HepG2 (cell line): ENCODE measurements at regions not wholly inside any gene's neighbourhood (a gene's known extent, or its start where the extent isn't known, plus 50 kb on each side); places are given as distances from the start of the nearest gene placed in this dataset.

Experiments
- ATAC-seq: fragments of 200-7000 bp; cut with Tn5 transposase; 3 replicates; pipeline ENCODE4 v1.9.1; 2020; ENCODE audit warnings: mild to moderate bottlenecking, moderate library complexity
- BruUV-seq: library from RNA; stranded (reverse); fragments of 400-500 nt; replicated peaks from 2 replicates; lab custom pipeline; 2021; lab: Mats Ljungman, UMichigan
- CTCF ChIA-PET: fragments of 300-600 bp; formaldehyde crosslinking; extraction: SDS; loops from one replicate; lab custom pipeline; 2021; ENCODE audit warnings: low total read pairs, inconsistent platforms, low intra/inter-chr PET ratio; lab: Yijun Ruan, JAX
- POLR2A ChIA-PET: fragments of 350-600 bp; sonication (Branson Sonifier 250); formaldehyde crosslinking; loops from one replicate; lab custom pipeline; 2020; ENCODE audit warnings: antibody characterized with exemption, inconsistent platforms; lab: Yijun Ruan, JAX
- DNase-seq: peaks from one replicate; pipeline ENCODE4 v3.0.0-alpha.2; 2015; ENCODE audit warnings: low spot score
- FAIRE-seq: peaks from 3 replicates; lab custom pipeline; 2011; peaks lifted over from hg19 to GRCh38; lab: Jason Lieb, UNC
- H2AFZ ChIP-seq: one replicate; pipeline ENCODE4 v1.6.1; 2011; ENCODE audit warnings: low read length, inconsistent platforms
- H3K27ac ChIP-seq: fragments of 300-600 bp; 3 replicates; pipeline ENCODE4 v1.8.0; 2011; ENCODE audit warnings: mixed run types, mild to moderate bottlenecking, mixed read lengths, low read length, inconsistent platforms; ENCODE audit not compliant: insufficient read depth; ENCODE audit errors: extremely low read length
- H3K27me3 ChIP-seq, 2 experiments: fragments of 200-600 bp in 1 of 2; 2 replicates in 1 of 2; 3 replicates in 1 of 2; pipeline versions ENCODE4 v1.6.0 to v1.8.0; 2011; ENCODE audit warnings: low read length in 2 of 2, mild to moderate bottlenecking in 2 of 2, moderate library complexity in 2 of 2, inconsistent platforms in 1 of 2; ENCODE audit not compliant: insufficient read depth in 2 of 2, control insufficient read depth in 1 of 2
- H3K36me3 ChIP-seq, 2 experiments: fragments of 200-600 bp in 1 of 2; replicated peaks in 1 of 2; 2 replicates in 1 of 2; 3 replicates in 1 of 2; pipeline versions ENCODE4 v1.5.1 to v1.8.0; 2011; ENCODE audit warnings: low read length in 2 of 2, inconsistent platforms in 1 of 2; ENCODE audit not compliant: insufficient read depth in 2 of 2, control insufficient read depth in 1 of 2
- H3K4me1 ChIP-seq: 2 replicates; pipeline ENCODE4 v1.5.1; 2012; ENCODE audit warnings: low read length, inconsistent platforms; ENCODE audit not compliant: insufficient read depth
- H3K4me2 ChIP-seq: 2 replicates; pipeline ENCODE4 v1.6.0; 2011; ENCODE audit warnings: low read depth, low read length, inconsistent platforms
- H3K4me3 ChIP-seq, 3 experiments: fragments of 200-600 bp in 1 of 3; sonication (generic), shearing (Covaris generic) in 1 of 3; replicated peaks in 1 of 3; 2 replicates each; pipeline ENCODE4 v1.5.1; 2011 to 2016; ENCODE audit warnings: low read length in 3 of 3, inconsistent platforms in 2 of 3, low read depth in 2 of 3, mild to moderate bottlenecking in 2 of 3, control low read depth in 1 of 3, mixed read lengths in 1 of 3; ENCODE audit not compliant: insufficient read depth in 1 of 3
- H3K79me2 ChIP-seq: one replicate; pipeline ENCODE4 v1.6.1; 2011; ENCODE audit warnings: low read length, inconsistent platforms; ENCODE audit not compliant: insufficient read depth
- H3K9ac ChIP-seq: 2 replicates; pipeline ENCODE4 v1.6.0; 2011; ENCODE audit warnings: mild to moderate bottlenecking, low read depth, low read length, inconsistent platforms; ENCODE audit not compliant: insufficient read depth
- H3K9me3 ChIP-seq: 2 replicates; pipeline ENCODE4 v1.5.1; 2012; ENCODE audit warnings: mild to moderate bottlenecking, low read length
- H4K20me1 ChIP-seq: 2 replicates; pipeline ENCODE4 v1.6.0; 2011; ENCODE audit warnings: inconsistent platforms, mild to moderate bottlenecking, low read length, moderate library complexity; ENCODE audit not compliant: insufficient read depth
- ARHGAP35 ChIP-seq: sonication (generic); formaldehyde crosslinking; IDR thresholded peaks from 2 replicates; pipeline ENCODE4 v1.9.0; 2022; ENCODE audit warnings: mild to moderate bottlenecking, inconsistent platforms, moderate library complexity, missing genetic modification reagents, borderline replicate concordance
- BCL6 ChIP-seq: IDR thresholded peaks from 2 replicates; pipeline ENCODE4 v1.6.1; 2016; ENCODE audit warnings: missing genetic modification reagents, missing compliant biosample characterization
- ETV6 ChIP-seq: sonication (generic); formaldehyde crosslinking; conservative IDR thresholded peaks from 2 replicates; pipeline ENCODE4 v1.4.0; 2020; ENCODE audit warnings: missing genetic modification reagents
- NPAS2 ChIP-seq: sonication (generic); formaldehyde crosslinking; IDR thresholded peaks from 2 replicates; pipeline ENCODE4 v1.8.0; 2022; ENCODE audit warnings: mild to moderate bottlenecking, missing genetic modification reagents, borderline replicate concordance
- ZNF326 ChIP-seq: sonication (generic); formaldehyde crosslinking; IDR thresholded peaks from 2 replicates; pipeline ENCODE4 v1.4.0; 2020; ENCODE audit warnings: missing genetic modification reagents, borderline replicate concordance
- ZNF556 ChIP-seq: sonication (generic); formaldehyde crosslinking; IDR thresholded peaks from 2 replicates; pipeline ENCODE4 v1.4.0; 2020; ENCODE audit warnings: mild to moderate bottlenecking, missing genetic modification reagents, borderline replicate concordance
- ZNF747 ChIP-seq: sonication (generic); formaldehyde crosslinking; IDR thresholded peaks from 2 replicates; pipeline ENCODE4 v1.8.1; 2023; ENCODE audit warnings: missing genetic modification reagents, mild to moderate bottlenecking, borderline replicate concordance
- WGBS: methylation state at CpG from one replicate; pipeline ENCODE4 v1.1.6; 2017; ENCODE audit warnings: low lambda C conversion rate; 5-methylcytosine and 5-hydroxymethylcytosine counted together
- in situ Hi-C: cut with HindIII; loops from 2 replicates; pipeline ENCODE4 v1.10.0; 2017; ENCODE audit warnings: low pct_unique_long_range_greater_than_20kb; ENCODE audit not compliant: extremely low pct_ligation_motif_present
- intact Hi-C: fragments of 100-400 bp; cut with micrococcal nuclease; formaldehyde crosslinking; loops from one replicate; pipeline ENCODE4 v1.10.0; 2022; ENCODE audit not compliant: unreplicated experiment
- TF ChIP-seq, protein P1 (sequence below): IDR thresholded peaks from 2 replicates; pipeline ENCODE4 v1.6.1; 2012; ENCODE audit warnings: inconsistent platforms
- TF ChIP-seq, protein P2 (sequence below): sonication (generic); formaldehyde crosslinking; IDR thresholded peaks from 2 replicates; pipeline ENCODE4 v1.4.0; 2020; ENCODE audit warnings: mild to moderate bottlenecking, missing genetic modification reagents
- TF ChIP-seq, protein P3 (sequence below): IDR thresholded peaks from 2 replicates; pipeline ENCODE4 v1.6.1; 2016
- TF ChIP-seq, protein P4 (sequence below): sonication (generic); formaldehyde crosslinking; IDR thresholded peaks from 2 replicates; pipeline ENCODE4 v1.8.1; 2022; ENCODE audit warnings: mild to moderate bottlenecking, missing genetic modification reagents
- TF ChIP-seq, protein P5 (sequence below): sonication (generic); formaldehyde crosslinking; IDR thresholded peaks from 2 replicates; pipeline ENCODE4 v1.5.0; 2020; ENCODE audit warnings: missing genetic modification reagents
- TF ChIP-seq, protein P6 (sequence below): conservative IDR thresholded peaks from 2 replicates; pipeline ENCODE4 v1.6.1; 2018; ENCODE audit warnings: missing genetic modification reagents
- TF ChIP-seq, protein P7 (sequence below): sonication (generic); formaldehyde crosslinking; IDR thresholded peaks from 2 replicates; pipeline ENCODE4 v1.4.0; 2020; ENCODE audit warnings: mild to moderate bottlenecking, missing genetic modification reagents

DNA sequence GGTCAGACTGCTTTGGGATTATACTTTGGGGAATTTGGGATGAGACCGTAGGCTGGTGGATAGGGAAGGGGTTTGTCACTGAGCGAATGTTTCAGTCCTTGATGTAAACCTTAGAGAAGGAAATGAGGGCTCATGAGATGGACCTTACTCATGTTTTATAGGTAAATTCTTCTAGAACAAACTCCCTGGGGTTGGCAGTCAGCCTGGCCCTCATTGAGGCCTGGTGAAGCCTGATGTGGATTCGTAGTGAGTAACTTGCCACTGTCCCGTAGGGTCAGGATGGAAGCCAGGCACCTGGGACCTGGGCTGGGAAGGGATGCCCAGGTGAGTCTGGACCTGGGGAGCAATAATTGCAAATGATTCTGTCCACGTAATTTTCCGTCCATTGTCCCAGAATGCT, 258.3 kb downstream of the LPIN1 start:
- Histone ChIP-seq H3K4me1 (peaks cover 12% of the 10 kb centered on the region), H3K27me3 (no peaks in the 10 kb centered on the region), H3K9ac (no peak overlapping the region), H2AFZ (no peak overlapping the region), H3K4me2 (no peak overlapping the region), H3K79me2 (no peaks in the 10 kb centered on the region), H3K4me3 (no peak overlapping the region), H4K20me1 (no peaks in the 10 kb centered on the region), H3K9me3 (no peaks in the 10 kb centered on the region), H3K36me3 (no peaks in the 10 kb centered on the region)
- CTCF ChIA-PET: no interaction called here
- intact Hi-C loops: no loop called here
- POLR2A ChIA-PET: no interaction called here
- ATAC-seq (no peak), FAIRE-seq (no peak), DNase-seq (no peak)
- in situ Hi-C loops: no loop called here
- 33% methylated on average over 6 of the region's 6 CpGs for WGBS
- no TSS peak for BruUV-seq
- TF ChIP-seq, protein P1, sequence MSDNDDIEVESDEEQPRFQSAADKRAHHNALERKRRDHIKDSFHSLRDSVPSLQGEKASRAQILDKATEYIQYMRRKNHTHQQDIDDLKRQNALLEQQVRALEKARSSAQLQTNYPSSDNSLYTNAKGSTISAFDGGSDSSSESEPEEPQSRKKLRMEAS: no peak
- TF ChIP-seq ETV6 (CRISPR knock-in tag) (no peak), ZNF326 (CRISPR knock-in tag) (no peak), NPAS2 (CRISPR knock-in tag) (no peak), BCL6 (no peak), ZNF747 (CRISPR knock-in tag) (no peak), ZNF556 (CRISPR knock-in tag) (no peak), ARHGAP35 (CRISPR knock-in tag) (no peak)
- TF ChIP-seq, protein P2, sequence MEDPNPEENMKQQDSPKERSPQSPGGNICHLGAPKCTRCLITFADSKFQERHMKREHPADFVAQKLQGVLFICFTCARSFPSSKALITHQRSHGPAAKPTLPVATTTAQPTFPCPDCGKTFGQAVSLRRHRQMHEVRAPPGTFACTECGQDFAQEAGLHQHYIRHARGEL (CRISPR knock-in tag): no peak
- TF ChIP-seq, protein P3, sequence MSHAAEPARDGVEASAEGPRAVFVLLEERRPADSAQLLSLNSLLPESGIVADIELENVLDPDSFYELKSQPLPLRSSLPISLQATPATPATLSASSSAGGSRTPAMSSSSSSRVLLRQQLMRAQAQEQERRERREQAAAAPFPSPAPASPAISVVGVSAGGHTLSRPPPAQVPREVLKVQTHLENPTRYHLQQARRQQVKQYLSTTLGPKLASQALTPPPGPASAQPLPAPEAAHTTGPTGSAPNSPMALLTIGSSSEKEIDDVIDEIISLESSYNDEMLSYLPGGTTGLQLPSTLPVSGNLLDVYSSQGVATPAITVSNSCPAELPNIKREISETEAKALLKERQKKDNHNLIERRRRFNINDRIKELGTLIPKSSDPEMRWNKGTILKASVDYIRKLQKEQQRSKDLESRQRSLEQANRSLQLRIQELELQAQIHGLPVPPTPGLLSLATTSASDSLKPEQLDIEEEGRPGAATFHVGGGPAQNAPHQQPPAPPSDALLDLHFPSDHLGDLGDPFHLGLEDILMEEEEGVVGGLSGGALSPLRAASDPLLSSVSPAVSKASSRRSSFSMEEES (CRISPR knock-in tag): no peak
- TF ChIP-seq, protein P4, sequence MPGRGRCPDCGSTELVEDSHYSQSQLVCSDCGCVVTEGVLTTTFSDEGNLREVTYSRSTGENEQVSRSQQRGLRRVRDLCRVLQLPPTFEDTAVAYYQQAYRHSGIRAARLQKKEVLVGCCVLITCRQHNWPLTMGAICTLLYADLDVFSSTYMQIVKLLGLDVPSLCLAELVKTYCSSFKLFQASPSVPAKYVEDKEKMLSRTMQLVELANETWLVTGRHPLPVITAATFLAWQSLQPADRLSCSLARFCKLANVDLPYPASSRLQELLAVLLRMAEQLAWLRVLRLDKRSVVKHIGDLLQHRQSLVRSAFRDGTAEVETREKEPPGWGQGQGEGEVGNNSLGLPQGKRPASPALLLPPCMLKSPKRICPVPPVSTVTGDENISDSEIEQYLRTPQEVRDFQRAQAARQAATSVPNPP (CRISPR knock-in tag): no peak
- TF ChIP-seq, protein P5, sequence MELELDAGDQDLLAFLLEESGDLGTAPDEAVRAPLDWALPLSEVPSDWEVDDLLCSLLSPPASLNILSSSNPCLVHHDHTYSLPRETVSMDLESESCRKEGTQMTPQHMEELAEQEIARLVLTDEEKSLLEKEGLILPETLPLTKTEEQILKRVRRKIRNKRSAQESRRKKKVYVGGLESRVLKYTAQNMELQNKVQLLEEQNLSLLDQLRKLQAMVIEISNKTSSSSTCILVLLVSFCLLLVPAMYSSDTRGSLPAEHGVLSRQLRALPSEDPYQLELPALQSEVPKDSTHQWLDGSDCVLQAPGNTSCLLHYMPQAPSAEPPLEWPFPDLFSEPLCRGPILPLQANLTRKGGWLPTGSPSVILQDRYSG (CRISPR knock-in tag): no peak
- TF ChIP-seq, protein P6, sequence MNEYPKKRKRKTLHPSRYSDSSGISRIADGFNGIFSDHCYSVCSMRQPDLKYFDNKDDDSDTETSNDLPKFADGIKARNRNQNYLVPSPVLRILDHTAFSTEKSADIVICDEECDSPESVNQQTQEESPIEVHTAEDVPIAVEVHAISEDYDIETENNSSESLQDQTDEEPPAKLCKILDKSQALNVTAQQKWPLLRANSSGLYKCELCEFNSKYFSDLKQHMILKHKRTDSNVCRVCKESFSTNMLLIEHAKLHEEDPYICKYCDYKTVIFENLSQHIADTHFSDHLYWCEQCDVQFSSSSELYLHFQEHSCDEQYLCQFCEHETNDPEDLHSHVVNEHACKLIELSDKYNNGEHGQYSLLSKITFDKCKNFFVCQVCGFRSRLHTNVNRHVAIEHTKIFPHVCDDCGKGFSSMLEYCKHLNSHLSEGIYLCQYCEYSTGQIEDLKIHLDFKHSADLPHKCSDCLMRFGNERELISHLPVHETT (CRISPR knock-in tag): no peak
- TF ChIP-seq, protein P7, sequence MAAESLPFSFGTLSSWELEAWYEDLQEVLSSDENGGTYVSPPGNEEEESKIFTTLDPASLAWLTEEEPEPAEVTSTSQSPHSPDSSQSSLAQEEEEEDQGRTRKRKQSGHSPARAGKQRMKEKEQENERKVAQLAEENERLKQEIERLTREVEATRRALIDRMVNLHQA: no peak
- TF ChIP-seq, all 625 proteins: peak for 0
- no peak overlapping the region for H3K27ac ChIP-seq
